DMS53 treated with DMSO at 0.1 percent for 48 hours (cell line): ENCODE measurements at regions not wholly inside any gene's neighbourhood (a gene's known extent, or its start where the extent isn't known, plus 50 kb on each side); places are given as distances from the start of the nearest gene placed in this dataset.
"Not testable (repeated sequence)": the region's sequence is repeated elsewhere in the genome, so short reads cannot be mapped to it uniquely, and the experiment has no call there.

ENCODE experiments used
- DNase-seq: peaks from one replicate; lab custom pipeline; 2025; ENCODE audit not compliant: unreplicated experiment; lab: John Stamatoyannopoulos, UW

DNA sequence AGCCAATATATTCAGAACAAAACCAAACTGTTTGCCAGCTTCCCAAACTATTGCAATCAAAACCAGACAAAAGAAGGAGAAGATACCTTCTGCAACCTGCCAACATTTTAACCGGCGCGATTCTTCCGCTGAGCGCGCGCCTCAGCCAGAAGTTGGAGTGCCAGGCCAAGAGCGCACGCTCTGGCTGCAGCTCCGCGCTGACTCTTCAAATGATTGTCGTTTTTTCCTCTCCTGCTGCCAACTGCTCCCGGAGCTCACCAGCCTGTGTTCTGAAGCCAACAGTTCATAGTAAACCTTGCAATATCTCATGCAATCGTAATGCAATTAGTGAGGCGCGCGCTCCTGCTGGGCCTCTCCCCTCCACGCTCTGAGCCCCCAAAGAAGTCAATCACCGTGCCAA lies 259.7 kb upstream of the MGMT start:
- no peak for DNase-seq

DNA sequence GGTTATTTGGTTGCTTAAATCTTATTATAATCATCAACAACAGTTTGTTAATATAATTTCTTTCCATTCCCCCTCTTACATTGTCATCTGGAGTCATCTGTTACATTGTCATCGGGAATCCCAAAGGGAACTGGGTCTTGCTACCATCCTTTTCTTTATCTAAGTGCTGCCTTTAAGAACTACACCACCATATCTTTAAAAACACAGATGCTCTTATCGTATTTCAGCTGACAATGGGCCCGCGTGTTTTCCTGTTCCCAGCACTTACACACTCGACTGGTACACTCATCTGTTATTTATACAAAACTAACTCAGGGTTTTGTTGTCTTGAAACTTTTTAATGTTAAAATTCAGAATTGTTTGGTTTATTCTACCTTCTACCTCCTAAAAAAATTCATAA lies 256.2 kb upstream of the MGMT start:
- DNase-seq, result no peak

DNA sequence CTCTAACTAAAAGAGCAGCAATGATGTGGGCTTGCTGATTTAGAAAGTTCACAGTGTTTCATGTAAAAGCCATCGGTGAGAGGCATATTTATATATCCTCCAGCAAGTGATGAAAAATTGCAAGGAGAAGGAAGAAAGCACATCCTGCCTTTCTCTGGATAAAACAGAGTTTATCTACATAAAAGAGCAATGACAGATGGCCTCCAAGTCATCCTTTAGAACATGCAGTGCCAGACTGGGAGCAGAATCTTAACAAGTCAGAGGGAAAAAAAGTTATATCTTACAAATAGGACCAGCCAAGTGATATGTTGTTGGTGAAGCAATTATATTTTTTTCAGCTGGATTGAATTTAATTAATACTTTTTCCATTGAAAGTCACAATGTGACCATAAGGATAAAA lies 253.8 kb upstream of the MGMT start:
- DNase-seq, result no peak

DNA sequence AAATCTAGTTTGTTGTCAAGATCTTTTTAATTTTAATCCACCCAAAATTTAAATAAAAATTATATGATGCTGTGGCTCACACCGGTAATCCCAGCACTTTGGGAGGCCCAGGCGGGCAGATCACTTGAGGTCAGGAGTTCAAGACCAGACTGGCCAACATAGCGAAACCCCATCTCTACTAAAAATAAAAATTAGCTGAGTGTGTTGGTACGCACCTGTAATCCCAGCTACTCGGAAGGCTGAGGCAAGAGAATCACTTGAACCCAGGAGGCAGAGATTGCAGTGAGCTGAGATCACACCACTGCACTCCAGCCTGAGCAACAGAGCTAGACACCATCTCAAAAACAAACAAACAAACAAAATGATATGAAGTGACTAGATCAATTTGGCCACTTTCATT lies 253.0 kb upstream of the MGMT start:
- DNase-seq, result not testable (repeated sequence)

DNA sequence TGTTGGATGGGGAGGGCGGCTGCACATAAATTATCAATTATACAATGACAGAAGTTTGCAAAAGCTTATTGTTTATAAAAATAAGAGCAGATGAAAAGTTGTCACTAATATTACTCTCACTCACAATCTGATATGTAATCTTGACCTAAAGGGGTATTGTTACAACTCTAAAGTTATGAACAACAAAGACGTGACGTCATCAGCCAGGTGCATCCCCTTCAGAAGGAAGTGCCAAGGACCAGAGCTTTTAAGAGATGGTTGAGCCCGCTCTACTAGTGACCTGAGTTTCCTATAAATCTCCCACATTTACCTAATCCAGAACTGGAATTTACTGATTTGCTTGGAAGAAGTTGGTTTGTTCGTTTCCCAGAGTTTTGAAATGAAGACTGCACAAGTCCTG lies 247.7 kb upstream of the MGMT start:
- DNase-seq, result no peak

DNA sequence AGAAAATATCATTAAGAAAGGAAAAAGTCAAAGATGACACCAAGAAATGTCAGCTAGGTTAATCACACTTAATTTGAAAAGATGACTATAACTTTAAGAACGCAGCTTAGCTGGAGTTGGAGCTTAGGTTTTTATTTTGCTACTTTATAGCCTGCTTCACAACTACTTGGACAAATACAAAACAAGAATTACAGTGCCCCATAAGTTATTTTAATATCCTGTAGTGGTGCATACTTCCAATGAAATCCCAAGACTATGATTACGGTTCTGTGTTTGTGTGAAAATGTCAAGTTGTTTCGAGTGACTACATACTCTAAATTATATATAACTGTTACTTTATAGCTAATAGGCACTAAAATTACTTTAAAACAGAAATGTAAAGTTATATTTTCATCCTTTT lies 244.6 kb upstream of the MGMT start:
- no peak for DNase-seq

DNA sequence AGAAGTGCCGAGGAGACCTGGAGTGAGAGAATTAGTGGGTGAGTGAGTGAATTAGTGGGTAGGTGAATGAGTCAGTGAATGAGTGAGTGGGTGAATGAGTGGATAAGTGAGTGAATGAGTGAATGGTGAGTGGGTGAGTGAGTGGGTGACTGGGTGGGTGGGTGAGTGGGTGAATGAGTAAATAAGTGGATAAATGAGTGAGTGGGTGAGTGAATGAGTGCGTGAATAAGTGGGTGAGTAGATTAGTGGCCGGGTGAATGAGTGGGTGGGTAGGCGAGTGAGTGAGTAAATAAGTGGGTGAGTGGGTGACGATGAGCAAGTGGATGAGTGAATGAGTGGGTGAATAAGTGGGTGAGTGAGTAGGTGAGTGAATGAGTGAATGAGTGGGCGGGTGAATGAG lies 243.7 kb upstream of the MGMT start:
- DNase-seq, result no peak

DNA sequence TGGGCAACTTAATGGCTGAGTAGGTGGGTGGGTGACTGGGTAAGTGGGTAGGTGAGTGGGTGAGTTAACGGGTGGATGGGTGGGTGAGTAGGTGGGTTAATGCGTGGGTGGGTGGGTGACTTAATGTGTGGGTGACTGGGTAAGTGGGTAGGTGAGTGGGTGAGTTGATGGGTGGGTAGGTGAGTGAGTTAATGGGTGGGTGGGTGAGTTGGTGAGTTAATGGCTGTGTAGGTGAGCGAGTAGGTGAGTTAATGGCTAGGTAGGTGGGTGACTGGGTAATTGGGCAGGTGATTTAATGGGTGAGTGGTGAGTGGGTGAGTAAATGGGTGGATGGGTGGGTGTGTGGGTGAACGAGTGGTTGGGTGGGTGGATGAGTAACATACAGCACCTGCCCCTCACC lies 243.0 kb upstream of the MGMT start:
- DNase-seq, result no peak

DNA sequence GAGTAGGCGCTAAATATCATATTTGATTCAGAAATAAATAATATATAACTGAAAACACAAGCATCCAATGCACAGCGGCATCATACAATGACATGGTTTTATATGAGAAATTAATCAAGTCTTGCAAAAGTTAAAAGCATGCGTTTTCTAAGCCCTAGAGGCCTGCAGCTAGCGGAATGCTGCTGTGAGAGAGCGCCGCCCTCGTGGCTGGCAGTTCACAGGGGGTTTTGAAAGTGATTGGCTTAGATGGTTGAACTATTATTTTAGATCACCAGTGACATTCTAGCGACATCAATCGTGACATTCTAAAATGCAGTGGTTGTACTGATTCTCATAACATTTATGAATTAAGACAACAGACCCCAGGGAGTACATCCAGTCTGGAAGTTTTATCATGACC lies 235.2 kb upstream of the MGMT start:
- DNase-seq, result no peak

DNA sequence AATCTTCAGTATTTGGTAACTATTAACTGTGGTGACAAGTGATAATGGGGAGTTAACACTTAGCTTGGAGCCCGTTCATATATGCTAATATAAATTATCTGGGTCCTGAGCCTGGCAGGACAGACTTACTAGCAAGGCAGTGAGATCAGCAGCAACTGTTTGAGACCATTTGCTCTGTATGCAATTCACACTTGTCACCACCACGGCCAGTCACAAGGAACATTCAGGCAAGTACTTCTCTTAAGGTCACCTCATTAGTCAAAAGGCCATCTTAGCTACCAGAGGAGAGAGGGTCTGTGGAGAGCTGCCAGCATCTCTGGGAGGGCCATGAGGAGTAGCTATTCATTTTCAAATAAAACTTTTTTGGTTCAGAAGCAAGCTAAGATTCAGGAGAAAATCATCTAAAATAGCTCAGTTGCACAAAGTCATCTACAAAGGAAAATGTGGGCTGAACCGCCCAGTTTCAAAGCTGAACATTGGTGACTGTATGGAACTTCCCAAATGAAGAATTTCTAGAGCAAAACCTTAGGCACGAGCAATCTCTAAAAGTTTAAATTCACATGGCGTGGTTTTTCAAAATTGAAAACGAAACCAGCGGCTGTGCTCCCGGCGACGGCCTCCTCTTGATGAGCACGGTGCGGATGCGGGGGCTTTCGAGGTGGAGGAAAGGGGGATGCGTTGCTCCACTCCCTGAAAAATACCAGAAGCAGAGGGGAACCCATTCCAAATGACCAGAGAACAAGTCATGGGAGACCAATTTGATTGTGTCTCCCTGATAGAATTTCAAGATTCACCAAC lies 233.5 kb upstream of the MGMT start:
- DNase-seq, result no peak

DNA sequence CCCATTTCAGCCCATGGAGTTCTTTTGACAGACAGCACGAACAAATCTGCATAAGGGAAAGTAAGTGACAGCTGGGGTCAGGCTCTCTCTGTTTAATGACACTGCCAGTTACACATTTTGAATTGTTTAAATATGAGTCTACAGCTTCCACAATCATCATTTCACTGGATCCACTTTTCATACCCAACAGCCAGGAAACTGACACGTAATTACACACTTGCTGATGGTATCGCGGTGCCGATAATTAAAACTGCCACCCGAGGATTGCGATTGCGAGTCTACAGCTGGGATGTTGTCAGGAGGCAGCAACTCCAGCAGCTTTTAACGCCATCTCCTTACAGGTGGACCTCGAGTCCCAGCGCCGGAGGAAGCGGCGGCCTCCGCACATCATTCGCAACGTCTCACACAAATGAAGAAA lies 230.8 kb upstream of the MGMT start:
- no peak for DNase-seq

DNA sequence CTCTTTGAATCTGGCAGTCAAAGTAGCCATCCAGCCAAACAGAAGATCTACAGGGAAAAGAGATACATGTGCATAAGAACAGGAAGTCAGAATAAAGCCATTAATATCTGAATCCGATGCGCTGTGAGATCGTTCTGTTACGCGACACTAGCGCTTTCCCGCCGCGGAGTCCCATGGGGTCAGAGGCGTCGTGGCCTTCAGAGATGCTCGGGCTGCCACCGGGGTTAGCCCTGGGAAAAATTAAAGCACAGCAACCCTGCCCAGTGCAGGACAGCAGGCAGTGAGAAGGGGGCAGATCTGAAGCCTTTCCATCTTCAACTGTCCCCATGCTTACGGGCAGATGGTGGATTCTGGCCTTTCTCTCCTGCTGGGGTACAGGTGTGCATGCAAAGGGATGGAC lies 225.6 kb upstream of the MGMT start:
- DNase-seq, result no peak

DNA sequence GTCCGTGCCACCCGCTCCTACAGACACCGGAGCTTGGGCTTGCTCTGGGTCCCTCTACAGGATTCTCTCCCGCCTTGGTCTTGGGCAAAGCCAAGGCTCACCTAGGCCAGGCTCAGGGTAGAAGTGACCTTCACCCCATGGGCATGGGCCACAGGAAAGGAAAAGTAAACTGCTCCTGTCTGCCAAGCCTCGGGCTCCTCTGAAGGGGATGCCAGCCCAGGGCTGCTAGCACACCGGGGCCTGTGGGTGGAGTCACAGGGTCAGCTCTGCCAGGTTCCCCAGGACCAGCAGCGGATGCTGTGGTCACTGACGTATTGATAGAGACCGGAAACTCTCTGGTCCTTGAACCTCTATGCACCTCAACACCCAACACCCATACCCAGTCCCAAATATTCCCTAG lies 222.7 kb upstream of the MGMT start:
- no peak for DNase-seq

DNA sequence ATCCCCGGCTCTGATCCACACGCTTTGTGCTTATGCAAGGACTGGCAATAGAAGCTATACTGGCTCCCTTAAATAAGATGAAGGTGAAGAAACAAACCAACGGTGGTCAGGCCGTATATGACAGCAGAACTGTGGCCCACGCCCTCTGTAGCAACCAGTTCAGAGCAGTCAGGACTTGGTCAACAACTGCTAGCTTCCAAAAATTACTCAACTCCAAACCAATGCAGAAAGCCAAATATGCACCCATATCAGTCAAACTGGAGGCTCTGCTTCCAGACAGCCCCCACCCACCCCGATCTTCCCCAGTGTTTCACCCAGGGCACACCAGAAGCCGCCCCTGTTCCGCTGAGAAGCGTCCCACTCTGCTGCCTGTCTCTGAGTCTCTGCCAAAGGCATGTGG lies 222.3 kb upstream of the MGMT start:
- no peak for DNase-seq

DNA sequence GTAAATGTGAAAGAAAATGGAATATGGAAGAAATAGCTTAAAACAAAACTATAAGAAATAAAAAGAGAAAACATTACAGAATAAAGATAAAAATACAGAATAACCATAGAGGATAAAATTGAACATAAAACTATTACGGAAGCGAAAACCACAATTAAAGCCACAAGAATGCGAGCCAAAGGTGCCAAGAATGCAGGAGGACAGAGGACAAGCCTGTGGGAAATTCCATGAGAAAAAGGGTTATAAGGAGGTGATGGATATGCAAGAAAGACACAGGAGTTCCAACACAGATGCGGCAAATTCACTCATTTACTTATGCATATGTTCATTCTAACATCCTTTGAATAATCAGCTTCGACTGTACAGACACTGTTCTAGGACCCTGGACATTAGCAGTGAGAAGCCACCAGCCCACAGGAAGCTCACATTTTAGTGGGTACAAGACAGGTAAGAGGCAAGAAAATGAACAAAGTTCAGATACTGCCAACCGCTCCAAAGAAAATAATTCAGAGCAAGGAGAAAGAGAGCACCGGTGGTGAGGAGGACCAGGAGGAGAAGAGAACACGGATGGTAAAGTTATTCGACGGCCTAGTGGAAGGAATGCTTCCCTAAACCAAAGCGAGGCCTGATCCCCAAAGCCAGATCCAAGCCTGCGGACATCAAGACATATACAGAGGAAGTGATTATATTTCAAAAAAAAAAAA lies 213.7 kb upstream of the MGMT start:
- DNase-seq, result no peak

DNA sequence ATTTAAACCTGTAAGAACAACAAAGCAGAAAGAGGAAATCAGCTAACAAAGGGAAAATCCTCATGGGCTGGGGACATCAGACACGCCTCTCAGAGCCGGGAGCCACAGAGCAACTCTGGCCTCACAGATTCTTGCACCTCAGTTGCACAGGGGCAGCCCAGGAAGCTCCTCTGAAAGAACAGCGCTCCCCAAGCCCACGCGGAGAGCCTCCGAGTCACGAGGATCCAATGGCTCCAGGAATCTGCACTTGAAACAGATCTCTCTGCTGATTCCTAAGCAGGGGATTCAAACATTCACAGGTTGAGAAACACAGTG lies 213.2 kb upstream of the MGMT start:
- DNase-seq, result no peak

DNA sequence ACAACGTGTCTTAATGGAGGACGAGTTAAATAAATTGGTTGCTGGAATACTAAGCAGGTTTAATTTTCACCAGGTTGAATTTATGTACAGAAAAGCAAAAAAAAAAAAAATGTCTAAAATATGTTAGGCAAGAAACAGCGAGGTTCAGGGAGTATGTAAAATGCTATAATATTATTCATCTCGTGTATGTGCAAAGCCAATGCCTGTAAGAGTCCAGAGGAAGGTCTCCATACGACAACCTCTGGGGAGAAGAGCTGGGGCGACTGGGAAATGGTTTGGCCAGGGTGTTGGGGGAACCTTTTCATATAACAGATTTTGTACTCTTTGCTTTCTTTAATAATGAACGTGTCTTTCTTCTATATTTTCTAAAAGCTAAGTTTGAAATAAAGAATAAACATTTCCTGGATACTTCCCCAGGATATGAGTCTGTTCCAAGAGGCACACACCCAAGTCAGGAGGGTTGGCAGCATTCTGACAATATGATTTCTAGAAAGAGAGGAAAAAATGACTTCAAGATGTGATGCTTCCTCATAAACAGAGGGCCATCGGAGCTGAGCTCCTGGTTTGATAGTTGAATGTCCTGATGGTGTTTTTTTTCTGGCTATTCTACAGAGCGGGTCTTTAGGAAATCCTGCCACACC lies 208.6 kb upstream of the MGMT start:
- no peak for DNase-seq

DNA sequence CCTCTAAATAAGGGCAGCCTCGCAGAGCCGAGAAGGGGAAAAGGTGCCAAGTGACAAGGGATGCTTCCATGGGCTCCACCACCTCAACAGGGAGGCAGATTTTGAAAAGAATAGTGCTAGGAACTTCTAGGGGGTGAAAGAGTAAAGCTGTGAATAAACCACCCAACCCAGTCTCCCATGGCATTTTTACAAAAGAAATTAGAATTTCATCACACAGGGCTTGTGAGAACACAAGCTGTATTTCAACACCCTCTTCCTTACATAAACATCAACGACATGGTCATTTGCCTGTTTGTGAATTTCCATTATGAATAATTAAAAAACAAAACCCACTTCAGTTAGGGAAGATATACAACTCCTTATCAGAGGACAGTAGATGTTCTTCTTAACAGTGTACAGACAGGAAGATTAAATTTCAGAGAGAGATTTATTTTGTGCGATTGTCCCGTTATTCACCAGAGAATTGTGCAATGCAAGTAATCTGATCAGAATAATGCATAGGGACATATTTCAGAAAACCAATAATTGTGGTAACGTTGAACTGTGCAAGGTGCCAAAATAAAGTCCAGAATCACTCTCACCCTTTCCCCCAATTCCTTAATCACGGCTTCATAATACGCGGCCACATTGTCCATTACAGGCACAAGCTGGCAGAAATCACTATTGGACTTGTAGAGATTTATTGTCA lies 207.8 kb upstream of the MGMT start:
- no peak for DNase-seq

DNA sequence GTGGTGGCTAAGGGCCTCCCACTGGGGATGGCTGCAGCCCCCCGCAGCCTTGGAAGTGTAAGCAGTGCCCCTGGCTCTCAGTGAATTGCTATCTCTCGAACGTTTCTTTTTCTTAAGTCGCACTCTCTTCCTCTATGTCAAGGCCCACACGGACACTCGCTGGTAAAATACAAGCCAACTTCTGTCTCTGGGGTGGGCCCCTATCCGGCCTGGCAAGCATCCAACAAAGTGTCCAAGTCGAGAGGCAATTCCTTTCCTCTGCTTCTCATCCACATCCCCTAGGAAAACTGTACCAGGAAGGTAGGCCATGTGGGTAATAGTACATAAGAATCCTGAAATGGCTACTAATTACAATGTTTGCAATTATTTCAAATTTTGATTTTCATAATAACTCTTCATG lies 194.9 kb upstream of the MGMT start:
- DNase-seq, result no peak

DNA sequence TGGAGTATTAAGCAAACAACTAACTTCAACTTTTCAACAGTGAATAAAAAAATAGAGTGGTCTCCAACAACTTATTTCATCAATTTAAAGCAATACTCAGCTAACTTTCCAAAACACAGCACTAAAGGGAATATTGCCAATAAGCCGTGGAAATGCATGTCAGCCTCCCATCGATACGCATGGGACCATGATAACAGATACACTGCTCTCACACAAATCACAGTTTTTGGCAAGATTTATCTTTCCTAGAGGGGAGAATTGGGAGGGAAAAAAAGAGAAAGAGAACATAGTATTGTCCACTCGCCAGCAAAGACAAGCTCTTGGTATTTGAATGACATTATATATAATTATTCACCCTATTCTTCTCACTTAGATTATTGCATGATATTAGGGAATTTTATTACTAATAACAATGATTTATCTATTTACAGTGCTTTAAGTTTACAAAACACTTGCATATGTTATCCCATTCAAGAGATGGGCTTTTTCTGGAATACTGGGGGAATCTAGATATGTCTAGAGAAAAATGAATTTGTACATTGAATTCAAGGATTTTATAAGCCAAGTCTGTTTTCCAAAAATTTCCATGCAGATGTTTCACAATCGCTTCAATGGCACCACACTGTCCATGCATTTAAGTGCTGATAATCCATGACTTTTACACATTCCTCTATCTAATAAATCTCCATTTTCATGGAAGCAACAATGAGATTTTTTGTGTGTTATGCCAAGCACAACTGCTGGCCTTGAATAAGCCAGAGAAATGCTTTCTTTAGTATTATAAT lies 194.0 kb upstream of the MGMT start:
- no peak for DNase-seq

DNA sequence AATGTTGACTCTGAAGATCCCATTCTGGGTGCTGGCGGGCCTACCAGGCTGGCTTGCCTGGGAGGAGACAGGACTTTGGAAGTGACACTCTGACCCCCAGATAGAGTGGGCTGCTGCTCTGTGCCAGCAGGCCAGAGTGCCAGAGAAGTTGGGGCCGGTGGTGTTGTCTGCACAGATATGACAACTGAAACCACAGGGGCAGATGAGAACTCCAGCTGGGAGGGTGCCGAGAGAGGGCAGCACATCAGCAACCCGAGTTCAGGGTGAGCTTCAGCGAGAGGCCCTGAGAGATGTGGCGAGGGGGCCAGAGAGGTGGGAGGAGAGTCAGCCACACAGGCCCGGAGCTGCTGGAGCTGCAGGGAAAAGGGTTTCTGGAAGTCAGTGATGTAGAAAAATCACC lies 193.2 kb upstream of the MGMT start:
- DNase-seq, result no peak
